ENCODE measurements at regions not wholly inside any gene's neighbourhood (a gene's known extent, or its start where the extent isn't known, plus 50 kb on each side); places are given as distances from the start of the nearest gene placed in this dataset.

DNA sequence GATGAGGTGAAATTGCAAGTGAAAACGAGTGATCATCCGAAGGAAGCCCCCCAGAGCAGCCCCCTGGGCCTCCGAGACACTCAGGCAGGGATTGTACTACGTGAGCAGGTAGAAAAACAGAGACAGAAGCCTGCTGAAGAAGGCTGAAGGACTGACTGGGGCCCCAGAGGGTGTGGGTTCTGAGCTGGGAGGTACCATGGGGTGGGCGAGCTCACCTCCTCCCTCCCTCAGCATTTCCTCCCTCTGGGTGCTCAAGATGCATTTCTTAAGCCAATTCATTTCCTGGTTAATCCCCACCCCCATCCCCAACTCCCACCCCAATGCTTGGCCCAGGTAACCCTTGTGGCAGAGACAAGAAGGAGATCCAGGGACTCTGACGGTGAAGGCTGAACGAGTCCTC is 108.7 kb downstream of the BDH1 start:
- no peak overlapping the region for H3K4me3 ChIP-seq (ENCODE audit: low read depth, low read length)
- H3K4me3 Mint-ChIP-seq (ENCODE audit: unreplicated experiment), result no peak overlapping the region
- no peaks in the 10 kb centered on the region for H3K9me3 Mint-ChIP-seq (ENCODE audit: unreplicated experiment)
- no peaks in the 10 kb centered on the region for H3K27me3 ChIP-seq (replicated peaks; ENCODE audit: control insufficient read depth, insufficient read depth, low read length)
- peaks cover 9% of the 10 kb centered on the region for H3K4me1 Mint-ChIP-seq (ENCODE audit: low read depth, unreplicated experiment)
- H3K27me3 Mint-ChIP-seq (ENCODE audit: insufficient read depth, unreplicated experiment), result no peaks in the 10 kb centered on the region
- ChIA-PET POLR2A (no interaction called here), CTCF (interaction anchor here (0.6 to 0.8 kb wide), 2 partner anchors 14 to 243 kb away, joined by 3 to 6 read pairs; no protein-coding TSS in a partner anchor)
- no peak for DNase-seq
- H3K4me1 ChIP-seq, result no peaks in the 10 kb centered on the region
- H3K36me3 Mint-ChIP-seq (ENCODE audit: insufficient read depth, unreplicated experiment), result no peaks in the 10 kb centered on the region
- no peaks in the 10 kb centered on the region for H3K9me3 ChIP-seq
- BruUV-seq (replicated peaks), result no TSS peak
- TF ChIP-seq CTCF (IDR thresholded peaks at IDR 0.05; ENCODE audit: insufficient read depth in 1 of 2, low read depth in 1 of 2, low read length in 1 of 2, severe bottlenecking in 1 of 2, unreplicated experiment in 1 of 2), result no peak
- H3K27ac Mint-ChIP-seq (ENCODE audit: unreplicated experiment), result no peak overlapping the region
- intact Hi-C loops (cut with micrococcal nuclease; ENCODE audit: unreplicated experiment), result no loop called here
- no peaks in the 10 kb centered on the region for H3K36me3 ChIP-seq (ENCODE audit: control insufficient read depth, insufficient read depth, low read length)

GRCh38 chr3:197446700-197447056 is 109.1 kb downstream of the BDH1 start:
- no peaks in the 10 kb centered on the region for H3K36me3 Mint-ChIP-seq (ENCODE audit: insufficient read depth, unreplicated experiment)

DNA sequence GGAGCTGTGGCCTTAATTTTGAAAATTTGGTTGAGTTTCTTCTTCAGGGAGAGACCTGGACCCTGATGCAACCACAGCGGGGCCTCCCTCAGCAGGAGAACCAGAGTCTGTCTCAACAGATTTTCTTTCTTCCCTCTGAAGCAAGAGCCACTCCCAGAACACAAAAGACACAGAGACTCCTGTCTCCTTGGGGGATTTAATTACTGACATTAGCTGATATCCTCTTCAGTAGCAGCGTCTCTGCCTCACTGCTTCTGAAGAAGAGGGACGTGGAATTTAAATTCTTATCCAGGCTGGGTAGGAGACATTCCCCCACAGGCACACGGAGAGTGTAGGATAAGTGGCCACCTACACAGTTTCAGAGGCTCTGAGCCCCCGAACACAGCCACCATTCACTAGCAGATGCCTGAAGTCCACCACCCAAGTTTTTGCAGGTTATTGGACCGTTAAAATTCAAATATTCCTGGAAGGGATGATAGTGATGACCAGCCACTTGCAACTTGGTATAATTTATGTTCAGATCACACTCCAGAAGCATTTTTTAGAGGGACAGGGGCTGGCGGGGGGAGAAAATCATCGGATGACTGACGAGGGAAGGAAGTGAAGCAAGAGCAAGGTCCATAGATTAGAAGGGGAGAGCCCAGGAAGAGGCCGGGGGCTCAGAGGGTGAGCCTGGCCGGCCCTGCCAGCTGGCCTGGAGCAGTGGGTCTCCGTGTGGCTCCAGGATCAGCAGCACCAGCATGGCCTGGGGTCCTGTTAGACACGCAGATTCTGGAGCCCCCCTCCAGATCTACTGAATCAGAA is 109.7 kb downstream of the BDH1 start:
- Histone ChIP-seq H3K4me1 (no peaks in the 10 kb centered on the region), H3K27me3 (replicated peaks; ENCODE audit: control insufficient read depth, insufficient read depth, low read length) (no peaks in the 10 kb centered on the region), H3K36me3 (ENCODE audit: control insufficient read depth, insufficient read depth, low read length) (no peaks in the 10 kb centered on the region), H3K4me3 (ENCODE audit: low read depth, low read length) (no peak overlapping the region), H3K9me3 (no peaks in the 10 kb centered on the region)
- intact Hi-C loops (cut with micrococcal nuclease; ENCODE audit: unreplicated experiment), result no loop called here
- DNase-seq, result no peak
- ChIA-PET POLR2A (no interaction called here), CTCF (no interaction called here)
- H3K27me3 Mint-ChIP-seq (ENCODE audit: insufficient read depth, unreplicated experiment), result no peaks in the 10 kb centered on the region
- H3K36me3 Mint-ChIP-seq (ENCODE audit: insufficient read depth, unreplicated experiment), result no peaks in the 10 kb centered on the region
- H3K4me1 Mint-ChIP-seq (ENCODE audit: low read depth, unreplicated experiment), result peaks cover 18% of the 10 kb centered on the region
- no peak overlapping the region for H3K4me3 Mint-ChIP-seq (ENCODE audit: unreplicated experiment)
- H3K9me3 Mint-ChIP-seq (ENCODE audit: unreplicated experiment), result no peaks in the 10 kb centered on the region
- TF ChIP-seq CTCF (IDR thresholded peaks at IDR 0.05; ENCODE audit: insufficient read depth in 1 of 2, low read depth in 1 of 2, low read length in 1 of 2, severe bottlenecking in 1 of 2, unreplicated experiment in 1 of 2), result no peak
- no TSS peak for BruUV-seq (replicated peaks)
- H3K27ac Mint-ChIP-seq (ENCODE audit: unreplicated experiment), result no peak overlapping the region

More at GRCh38 chr3:197446700-197447056, 109.1 kb downstream of the BDH1 start:
- H3K4me1 Mint-ChIP-seq (ENCODE audit: low read depth, unreplicated experiment), result peaks cover 13% of the 10 kb centered on the region
- Histone ChIP-seq H3K4me1 (no peaks in the 10 kb centered on the region), H3K9me3 (no peaks in the 10 kb centered on the region), H3K36me3 (ENCODE audit: control insufficient read depth, insufficient read depth, low read length) (no peaks in the 10 kb centered on the region), H3K27me3 (replicated peaks; ENCODE audit: control insufficient read depth, insufficient read depth, low read length) (no peaks in the 10 kb centered on the region), H3K4me3 (ENCODE audit: low read depth, low read length) (no peak overlapping the region)
- ChIA-PET POLR2A (no interaction called here), CTCF (interaction anchor here (0.8 kb wide), 1 partner anchor 14 kb away, joined by 6 read pairs; no protein-coding TSS in a partner anchor)
- H3K9me3 Mint-ChIP-seq (ENCODE audit: unreplicated experiment), result no peaks in the 10 kb centered on the region
- intact Hi-C loops (cut with micrococcal nuclease; ENCODE audit: unreplicated experiment), result no loop called here
- H3K27me3 Mint-ChIP-seq (ENCODE audit: insufficient read depth, unreplicated experiment), result no peaks in the 10 kb centered on the region
- H3K27ac Mint-ChIP-seq (ENCODE audit: unreplicated experiment), result no peak overlapping the region
- TF ChIP-seq CTCF (IDR thresholded peaks at IDR 0.05; ENCODE audit: insufficient read depth in 1 of 2, low read depth in 1 of 2, low read length in 1 of 2, severe bottlenecking in 1 of 2, unreplicated experiment in 1 of 2), result no peak
- H3K4me3 Mint-ChIP-seq (ENCODE audit: unreplicated experiment), result no peak overlapping the region
- no peak for DNase-seq
- no TSS peak for BruUV-seq (replicated peaks)

All from Caco-2 (cell line).